Hepatic stellate cell (primary cell): ENCODE measurements at regions not wholly inside any gene's neighbourhood (a gene's known extent, or its start where the extent isn't known, plus 50 kb on each side); places are given as distances from the start of the nearest gene placed in this dataset.

Source experiments
- DNase-seq: peaks from one replicate; pipeline ENCODE4 v3.0.0; 2011; ENCODE audit warnings: low spot score

DNA sequence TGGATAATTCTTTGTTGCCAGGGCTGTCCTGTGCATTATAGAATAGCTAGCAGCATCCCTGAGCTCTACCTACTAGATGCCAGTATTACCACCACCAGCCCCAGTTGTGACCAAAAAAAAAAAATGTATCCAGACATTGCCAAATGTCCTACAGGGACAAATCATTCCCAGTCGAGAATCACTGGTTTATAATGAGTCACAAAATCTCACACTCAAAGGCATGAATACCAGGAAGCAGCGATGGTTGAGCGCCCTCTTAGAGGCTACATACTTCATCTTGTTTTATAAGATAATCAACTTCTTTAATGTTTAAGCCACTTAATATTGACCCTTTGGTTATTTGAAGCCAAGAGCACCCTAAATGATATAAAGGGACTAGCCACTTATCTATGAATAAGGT, 297.3 kb downstream of the DHX15 start:
- DNase-seq, result no peak

DNA sequence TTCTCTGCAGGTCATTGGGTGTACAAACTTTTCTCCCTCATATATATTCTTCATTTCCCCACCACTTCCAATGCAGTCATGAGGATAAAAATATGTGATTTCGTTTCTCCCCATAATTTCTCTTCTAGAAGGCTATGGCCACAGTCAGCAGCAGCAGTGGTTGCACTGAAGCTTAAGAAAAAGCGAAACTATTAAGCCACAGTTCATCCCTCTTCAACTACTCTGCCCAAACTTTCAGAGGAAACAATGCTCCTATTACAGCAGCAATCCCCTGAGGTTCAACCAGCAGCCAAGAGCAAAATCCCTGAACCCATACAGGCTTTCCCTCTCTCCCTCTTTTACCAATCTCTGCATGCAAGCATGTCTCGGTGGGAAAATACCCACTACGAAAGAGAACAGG, 298.6 kb downstream of the DHX15 start:
- DNase-seq, result no peak

DNA sequence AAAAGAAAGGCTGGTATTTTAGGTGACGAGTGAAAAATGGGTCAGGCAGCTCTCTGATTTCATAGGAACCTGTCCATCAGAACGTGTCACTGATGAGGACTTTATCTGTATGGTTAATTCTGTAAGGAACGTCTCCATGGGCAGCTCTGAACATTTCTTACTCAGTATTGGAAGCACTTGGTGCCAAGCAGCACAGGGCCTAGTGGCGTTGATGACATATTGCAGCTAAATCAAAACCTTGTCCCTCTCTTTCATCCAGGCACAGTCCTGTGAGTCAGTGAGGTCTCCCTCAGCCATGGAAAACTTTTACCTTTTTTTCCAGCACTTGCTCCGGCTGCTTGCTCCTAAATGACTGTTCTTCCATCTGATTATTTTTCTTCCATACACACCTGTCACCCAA, 301.9 kb downstream of the DHX15 start:
- DNase-seq, result no peak

DNA sequence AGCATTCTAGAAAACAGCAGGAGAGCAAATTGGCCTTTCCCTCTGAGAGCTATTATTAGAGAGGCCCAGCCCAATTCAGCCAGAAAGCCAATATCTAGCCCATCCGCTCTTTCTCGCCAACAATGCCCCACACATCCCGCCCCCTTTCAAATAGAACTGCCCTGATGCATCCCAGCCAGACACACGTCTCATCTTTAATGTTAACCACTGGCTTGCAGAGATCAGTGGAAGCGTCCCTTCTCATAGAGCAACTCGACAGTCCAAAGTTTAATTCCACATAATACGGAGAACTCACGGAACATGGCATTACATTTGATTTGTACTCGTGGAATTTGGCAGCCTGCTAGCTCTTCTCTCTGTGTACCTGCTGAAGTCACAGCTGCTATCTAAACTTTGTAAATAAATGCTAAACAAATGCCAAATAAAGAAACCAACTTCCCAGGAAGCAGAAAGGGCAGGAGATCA, 304.4 kb downstream of the DHX15 start:
- no peak for DNase-seq

DNA sequence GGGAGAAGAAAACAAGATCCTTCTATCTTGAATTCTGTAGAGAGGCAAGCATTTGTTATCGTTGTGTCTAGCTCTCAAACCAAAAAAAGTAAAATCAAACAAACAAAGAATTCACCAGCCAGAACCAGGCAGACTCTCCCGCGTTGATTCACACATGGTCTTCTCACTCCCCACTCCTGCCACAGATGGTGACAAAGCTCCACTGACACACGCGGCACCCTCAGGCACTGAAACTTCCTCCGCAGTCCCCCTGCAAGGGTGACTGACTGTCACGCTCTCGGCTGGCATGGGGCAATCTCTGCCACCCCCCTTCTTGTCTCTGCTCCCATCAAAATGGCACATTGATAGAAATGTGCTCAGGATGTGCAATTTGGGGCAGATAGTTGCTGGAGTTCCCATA, 304.9 kb downstream of the DHX15 start:
- DNase-seq, result no peak

DNA sequence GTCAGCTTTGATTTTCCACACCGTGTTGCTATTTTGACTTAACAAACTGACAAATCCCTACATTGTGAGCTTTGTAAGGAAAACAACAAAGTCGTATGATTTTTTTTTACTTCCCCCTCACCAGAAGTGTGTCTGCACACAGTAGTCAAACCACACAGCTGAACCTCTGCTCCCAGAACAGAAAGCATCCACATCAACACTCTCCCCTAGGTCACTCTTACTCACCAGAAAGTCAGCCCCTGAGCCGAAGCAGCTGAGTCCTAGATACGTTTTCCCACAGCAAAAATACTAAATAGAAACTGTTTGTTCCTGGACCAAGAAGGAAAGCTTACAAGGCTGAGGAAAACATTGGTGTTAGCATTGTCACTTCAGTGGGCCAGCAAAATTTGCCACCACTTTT, 305.7 kb downstream of the DHX15 start:
- no peak for DNase-seq

DNA sequence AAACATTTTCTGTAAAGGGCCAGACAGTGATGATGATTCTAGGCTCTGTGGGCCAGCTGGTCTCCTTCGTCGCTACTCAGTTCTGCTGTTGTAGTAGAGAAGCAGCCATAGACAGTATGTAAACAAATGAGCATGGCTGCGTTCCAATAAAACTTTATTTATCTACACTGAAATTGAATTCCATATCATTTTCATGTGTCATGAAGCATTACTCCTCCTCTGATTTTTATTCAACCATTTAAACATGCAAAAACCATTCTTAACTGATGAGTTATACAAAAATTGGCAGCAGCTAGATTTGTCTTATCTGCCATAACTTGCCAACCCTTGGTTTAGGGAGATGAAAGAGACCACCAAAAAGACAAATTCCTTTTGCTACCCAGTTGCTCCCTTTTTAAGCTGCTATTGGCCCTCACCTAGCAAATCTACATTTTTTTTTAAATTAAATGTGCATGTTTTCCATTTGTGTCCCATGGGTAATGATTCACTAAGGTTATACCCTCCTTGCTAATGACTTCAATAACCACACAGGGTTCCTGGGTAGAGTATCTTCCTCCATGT, 309.9 kb downstream of the DHX15 start:
- no peak for DNase-seq

DNA sequence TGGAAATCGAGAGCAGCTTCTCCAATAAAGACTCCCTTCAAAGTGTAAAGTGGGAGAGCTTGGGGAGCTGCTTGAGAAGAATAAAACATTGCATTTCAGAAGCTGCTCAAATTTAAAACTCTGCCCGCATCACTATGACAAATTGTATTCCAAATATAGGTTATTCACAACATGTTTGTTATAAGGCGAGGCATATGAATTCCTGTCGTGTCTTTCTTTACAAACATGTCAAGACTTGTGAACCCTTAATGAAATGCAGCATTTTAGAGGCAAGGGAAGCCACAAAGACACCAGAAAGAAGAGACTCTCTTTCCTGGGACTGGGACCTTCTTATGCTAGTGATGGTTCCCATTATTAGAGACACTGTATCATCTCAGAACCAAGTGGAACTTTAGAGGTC, 311.2 kb downstream of the DHX15 start:
- no peak for DNase-seq

DNA sequence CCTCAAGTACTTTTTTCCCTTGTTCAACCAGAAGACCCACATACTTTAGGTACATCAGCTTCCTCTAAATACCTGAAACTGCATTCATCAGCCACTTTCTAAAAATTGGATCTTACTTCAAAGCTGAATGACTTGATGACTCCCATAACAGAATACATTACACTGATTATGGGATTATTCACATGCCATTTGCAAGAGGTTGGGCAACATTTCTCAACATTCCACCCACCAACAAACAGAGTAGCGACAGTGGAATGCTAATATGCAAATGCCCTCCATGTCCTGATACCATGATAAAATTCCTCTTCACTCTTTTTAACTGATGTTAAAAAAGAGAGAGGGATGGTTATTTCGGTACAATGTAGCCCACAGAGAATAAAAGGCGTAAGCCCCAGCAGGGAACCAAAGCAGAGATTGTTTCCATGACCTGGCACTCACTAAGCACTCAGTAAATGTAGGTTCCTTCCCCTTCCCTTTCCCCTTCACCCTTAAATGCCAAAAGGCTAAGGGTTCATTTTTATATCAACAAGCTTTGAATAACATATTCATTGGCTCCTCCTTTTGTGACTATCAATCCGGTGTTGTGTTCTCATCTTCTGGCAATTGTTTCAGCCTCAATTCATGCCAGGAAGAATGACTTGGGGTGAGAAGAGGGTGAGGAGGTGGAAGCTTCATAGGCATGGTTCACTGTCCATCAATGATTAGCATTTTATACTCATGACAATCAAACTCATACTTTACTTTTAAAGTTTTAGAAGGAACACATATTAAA, 317.2 kb downstream of the DHX15 start:
- no peak for DNase-seq

DNA sequence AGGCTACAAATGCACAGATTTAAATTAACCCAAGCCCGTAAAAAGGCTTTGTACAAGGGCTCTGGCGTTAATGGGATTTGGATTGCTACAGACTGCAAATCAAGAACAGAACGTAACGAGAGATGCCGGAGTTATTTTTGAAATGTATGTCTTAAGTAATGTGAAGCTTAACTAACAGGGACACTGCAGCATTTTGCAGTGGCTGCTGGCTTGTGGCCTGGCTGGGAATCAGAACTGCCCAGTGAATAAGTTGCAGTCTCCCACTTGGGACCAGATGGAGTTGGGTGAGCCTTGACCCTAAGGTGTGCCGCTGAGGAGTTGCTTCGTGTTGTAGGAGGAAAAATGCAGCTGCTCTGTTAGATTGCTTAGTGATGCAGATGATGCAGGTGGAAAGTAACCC, 318.4 kb downstream of the DHX15 start:
- no peak for DNase-seq

DNA sequence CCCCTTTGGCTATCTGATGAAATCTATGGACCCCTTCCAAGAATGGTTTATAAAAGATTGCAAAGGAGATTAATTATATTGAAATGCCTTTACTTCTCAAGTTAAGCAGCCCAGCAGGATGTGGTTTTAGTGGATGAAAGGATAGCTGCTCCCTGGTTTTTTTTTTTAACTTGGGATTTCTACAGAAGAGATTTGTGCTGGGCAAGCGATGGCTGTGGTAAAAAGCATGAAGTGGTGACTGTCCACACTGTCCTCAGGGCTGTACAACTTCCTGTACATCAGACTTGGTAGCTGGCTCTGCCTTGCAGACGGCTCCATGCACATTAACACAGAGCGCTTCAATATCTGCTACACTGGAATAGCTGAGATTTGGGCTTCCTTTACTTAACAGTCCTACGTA, 321.7 kb downstream of the DHX15 start:
- no peak for DNase-seq

DNA sequence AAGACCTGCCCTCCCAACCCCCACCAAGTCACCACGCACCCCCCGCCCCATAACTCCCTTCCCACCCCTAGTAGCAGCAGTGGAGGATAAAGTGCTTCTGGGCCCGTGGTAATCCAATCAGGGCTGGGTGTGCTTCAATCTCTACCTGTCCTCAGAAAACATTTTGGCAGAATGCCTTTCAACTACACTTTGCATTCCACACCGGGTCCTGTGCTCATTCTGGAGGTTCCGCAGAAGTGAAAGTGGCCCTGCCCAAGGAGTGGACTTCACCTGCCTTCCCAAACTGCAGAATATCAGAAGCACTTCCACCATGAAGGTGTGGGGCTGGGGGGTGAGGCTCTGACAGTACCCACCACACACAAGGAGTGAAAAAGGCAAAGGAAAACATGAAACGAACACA, 322.3 kb downstream of the DHX15 start:
- no peak for DNase-seq

DNA sequence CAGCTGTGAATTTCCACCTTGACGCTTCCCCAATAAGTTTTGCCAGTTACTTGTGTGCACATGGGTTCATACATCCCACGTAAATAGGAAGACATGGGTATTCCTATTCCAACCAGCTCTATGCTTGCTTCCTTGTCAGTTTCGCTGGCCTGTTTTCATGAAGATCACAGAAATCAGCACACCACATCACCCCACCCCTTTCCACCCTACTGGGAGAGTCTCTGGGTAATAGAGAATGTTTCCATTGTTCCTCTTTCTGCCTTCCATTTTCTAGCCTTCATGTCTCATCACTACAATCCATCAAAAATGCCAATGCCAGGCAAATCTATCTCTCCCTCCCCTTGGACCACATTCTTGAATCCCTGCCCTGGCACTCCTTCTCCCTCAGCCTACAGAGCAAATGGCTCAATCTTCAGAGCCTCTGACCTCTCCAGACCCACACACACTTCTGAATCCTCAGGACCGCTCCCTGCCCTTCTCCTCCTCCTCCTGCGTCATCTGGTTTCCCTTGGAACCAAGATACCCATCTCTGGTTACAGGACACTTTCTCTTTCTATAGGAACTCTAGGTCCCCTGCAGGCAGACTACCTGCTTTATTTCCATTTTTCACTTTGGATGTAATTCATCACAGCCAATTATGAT, 323.3 kb downstream of the DHX15 start:
- no peak for DNase-seq

DNA sequence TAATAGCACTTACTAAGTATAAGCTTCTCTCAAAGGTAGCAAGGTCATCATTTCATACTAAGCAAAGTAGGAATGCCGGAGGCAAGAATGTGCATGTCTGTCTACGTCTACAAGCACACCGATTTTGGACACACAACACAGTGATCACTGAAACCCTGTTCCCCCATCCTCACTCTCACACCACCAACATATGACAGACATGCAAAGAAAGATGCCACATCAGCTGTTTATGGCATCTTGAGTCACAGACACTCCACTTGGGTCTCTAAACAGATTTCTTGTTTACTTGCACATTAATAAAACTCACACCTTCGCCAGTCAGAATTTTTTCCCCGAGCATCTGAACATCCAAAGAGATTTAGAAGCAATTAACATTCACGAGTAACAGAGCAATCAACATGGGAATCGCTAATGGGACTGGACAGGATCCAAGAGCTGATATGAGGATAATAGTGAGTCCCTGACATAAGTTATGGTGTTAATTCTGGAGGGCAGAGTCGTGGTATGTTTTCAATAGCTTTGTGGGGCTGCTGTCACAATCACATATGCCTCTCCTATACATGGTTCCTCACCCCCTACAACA, 324.1 kb downstream of the DHX15 start:
- no peak for DNase-seq

DNA sequence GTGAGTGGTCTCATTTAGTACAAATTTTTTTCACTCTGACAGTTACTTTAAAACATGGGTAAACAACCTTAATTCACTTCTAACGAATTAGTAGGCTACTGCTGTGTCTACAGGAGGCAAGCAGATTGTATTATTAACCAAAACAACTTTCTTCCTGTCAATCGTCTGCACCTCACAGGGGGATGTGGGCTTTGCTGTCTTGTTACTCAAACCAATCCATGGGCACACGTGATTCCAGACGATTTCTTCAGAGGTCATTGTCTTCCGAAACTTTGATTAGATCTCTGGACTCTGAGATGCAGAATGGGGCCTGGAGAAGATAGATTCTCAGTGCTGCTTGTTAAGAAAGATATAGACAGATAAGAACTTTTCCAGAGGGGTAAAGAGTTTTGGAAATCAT, 327.8 kb downstream of the DHX15 start:
- no peak for DNase-seq

DNA sequence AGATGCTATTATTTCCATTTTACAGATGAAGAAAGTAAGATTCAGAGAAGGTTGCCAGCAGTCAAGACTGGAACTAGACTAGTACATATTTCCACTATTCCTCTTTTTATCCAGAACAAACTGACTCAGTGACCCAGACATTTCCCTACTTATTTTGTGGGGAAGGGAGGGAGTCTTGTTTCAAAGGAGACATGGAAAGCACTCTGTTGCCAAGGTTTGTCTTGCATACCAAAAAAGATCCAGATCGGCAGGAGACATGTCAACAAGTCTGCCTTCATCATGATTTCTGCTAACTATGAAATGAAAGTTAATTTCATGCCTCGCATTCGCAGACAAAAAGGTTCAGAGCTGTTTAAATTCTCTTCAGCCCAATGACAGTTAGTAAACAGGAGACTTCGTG, 328.3 kb downstream of the DHX15 start:
- DNase-seq, result no peak

DNA sequence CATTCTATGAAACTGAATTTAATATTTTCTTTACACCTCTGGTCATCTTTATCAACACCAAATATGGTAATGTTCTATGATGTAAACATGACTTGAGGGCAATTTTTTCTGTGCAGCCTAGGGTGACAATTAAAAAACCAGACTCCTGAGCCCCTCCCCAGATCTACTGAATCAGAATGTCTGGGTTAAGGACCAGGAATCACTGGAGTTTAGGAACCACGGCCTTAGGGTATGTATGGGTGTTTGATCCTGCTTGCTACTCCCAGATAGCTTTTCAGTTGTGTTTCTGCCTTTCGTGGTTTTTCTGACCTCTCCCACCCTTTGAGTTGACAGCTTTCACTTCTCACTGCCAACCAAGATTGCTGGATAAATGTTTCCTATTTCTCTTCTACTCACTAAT, 332.2 kb downstream of the DHX15 start:
- DNase-seq, result no peak

DNA sequence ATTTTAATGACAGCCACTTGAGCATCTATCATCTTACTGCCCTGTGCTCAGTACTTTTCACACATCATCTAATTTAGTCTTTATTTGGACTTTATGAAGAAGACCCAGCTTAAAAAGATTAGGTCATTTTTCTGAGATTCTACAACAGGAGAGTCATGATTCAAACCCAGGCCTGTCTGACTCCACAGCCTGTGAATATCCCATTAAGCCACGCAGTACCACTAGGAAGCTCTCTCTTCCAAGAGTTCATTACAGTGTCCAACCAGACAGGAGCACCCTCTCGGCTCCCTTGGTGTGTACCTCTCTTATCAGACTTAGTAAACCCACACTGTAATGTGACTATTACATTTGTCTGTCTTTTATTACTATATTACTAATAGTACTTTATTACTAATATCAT, 332.8 kb downstream of the DHX15 start:
- no peak for DNase-seq

DNA sequence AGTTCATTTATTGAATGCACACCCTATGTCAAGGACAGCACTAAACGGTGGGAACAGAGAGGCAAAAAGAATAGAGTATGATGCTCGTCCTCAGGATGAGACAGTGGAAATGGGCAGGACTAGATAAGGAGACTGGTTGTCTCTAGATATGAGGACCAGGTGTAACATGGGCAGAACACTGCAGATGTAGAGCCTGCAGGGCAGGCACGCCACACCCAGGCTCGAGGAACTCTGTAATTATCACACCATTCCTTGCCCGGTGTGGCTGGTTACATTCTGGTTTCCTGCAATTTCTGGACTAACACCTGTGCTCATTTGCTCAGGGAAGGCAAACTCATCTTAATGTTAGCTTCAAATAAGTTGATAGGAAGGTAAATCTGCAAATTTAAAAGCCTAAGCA, 334.4 kb downstream of the DHX15 start:
- no peak for DNase-seq

DNA sequence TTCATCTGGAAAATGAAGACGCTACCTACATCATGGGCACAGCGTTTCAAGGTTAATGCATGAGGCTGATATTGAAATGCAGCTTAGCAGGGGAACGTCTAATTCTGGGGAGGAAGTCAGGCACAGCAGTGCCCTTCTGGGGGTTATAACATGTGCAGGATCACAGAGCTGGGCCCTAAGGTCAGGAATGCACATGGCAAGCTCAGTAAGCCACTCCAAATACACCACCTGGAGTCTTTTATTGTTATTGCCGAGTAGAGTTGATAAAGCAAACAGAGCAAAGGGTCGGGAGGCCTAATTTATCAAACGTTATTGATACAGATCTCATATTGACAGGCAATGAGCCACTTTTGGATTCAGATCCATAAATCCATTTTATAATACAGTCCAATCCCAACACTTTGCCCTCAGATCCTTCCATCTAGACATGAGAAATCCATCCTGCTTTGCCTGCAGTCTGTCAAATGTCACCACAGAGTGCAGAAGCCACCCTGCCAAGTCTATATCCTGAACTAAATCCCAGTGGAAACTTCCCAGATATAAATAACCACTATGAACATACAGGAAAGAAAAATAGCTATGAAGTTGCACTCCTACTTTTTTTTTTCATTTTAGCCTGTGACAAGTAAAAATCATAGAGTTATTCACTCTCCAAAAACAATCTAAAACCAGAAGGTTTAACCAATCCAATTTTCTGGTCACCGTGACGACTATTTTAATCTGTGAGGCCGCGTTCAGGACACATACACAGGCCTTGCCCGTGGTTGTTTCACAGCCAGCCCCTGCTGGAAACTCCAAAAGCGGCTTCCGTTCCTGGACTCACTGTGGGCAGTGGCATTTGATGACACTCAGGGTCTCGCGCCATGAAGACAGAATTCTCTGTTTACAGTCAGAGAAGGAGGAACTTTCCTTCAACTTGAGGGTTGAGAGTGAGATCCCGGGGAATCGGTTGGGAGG, 335.4 kb downstream of the DHX15 start:
- peak; percentile 4 for DNase-seq

DNA sequence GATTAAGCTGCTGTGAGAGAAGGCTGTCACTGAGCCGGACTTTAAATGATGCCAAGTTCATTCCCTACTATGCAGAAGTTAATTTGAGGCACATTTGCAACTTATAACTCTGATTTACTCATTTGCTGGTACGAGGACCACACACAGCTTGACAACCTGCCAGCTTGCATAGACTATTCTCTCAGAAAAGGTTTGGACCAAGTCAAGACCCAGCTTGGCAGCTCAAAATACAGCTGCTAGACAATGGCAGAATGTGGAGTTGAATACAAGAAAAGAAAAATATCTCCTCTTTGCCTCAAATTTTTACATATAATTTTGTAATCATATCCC, 338.9 kb downstream of the DHX15 start:
- DNase-seq, result no peak
